ENCODE measurements at regions not wholly inside any gene's neighbourhood (a gene's known extent, or its start where the extent isn't known, plus 50 kb on each side); places are given as distances from the start of the nearest gene placed in this dataset.

- DNase-seq: no peak
- no peaks in the 10 kb centered on the region for H3K27me3 ChIP-seq (replicated peaks in 1 of 7)
- 95 to 100% (median 98%) methylated on average over 3 of the region's 3 CpGs for WGBS, 5 donors
- peaks cover 3 to 52% (median 23%) of the 10 kb centered on the region in 6 donors for H3K4me1 ChIP-seq
- peak overlapping the region in 1 of 8 donors; percentile 88 for H3K4me3 ChIP-seq
- no peak overlapping the region for H3K27ac ChIP-seq
- intact Hi-C loops (cut with DNase I; ENCODE audit: low total_unique reads): loop anchor here (10.0 kb wide), 2 partner anchors 166 to 616 kb away; no protein-coding TSS in a partner anchor
- H3K9me3 ChIP-seq: no peaks in the 10 kb centered on the region
- no peaks in the 10 kb centered on the region for H3K36me3 ChIP-seq
- TF ChIP-seq POLR2A (IDR thresholded peaks at IDR 0.05): no peak
- TF ChIP-seq CTCF (IDR thresholded peaks at IDR 0.05 in 8 of 11, conservative IDR thresholded peaks at IDR 0.05 in 3 of 11): no peak
- no peak for TF ChIP-seq POLR2AphosphoS5 (IDR thresholded peaks at IDR 0.05)
These were observed 108.7 kb downstream of the ZNF281 start for GRCh38 chr1:200301152-200301551.

- intact Hi-C loops (cut with DNase I; ENCODE audit: low total_unique reads): no loop called here
- WGBS, 5 donors: 79 to 100% (median 91%) methylated on average over 1 of the region's 1 CpG
These were observed 110.3 kb downstream of the ZNF281 start for GRCh38 chr1:200299571-200299970.

GRCh38 chr1:200298242-200298641, 111.6 kb downstream of the ZNF281 start:
- intact Hi-C loops (cut with DNase I; ENCODE audit: low total_unique reads): no loop called here
- H3K4me3 ChIP-seq: no peak overlapping the region
- no peak overlapping the region for H3K27ac ChIP-seq
- H3K4me1 ChIP-seq: peaks cover 3 to 22% (median 11%) of the 10 kb centered on the region in 6 donors
- H3K9me3 ChIP-seq: no peaks in the 10 kb centered on the region
- no peak for DNase-seq
- 71 to 88% (median 82%) methylated on average over 1 of the region's 1 CpG for WGBS, 5 donors
- no peak for TF ChIP-seq CTCF (IDR thresholded peaks at IDR 0.05 in 8 of 11, conservative IDR thresholded peaks at IDR 0.05 in 3 of 11)
- no peak for TF ChIP-seq POLR2AphosphoS5 (IDR thresholded peaks at IDR 0.05)
- TF ChIP-seq POLR2A (IDR thresholded peaks at IDR 0.05): no peak
- no peaks in the 10 kb centered on the region for H3K27me3 ChIP-seq (replicated peaks in 1 of 7)
- H3K36me3 ChIP-seq: no peaks in the 10 kb centered on the region

More at GRCh38 chr1:200299571-200299970, 110.3 kb downstream of the ZNF281 start:
- no peaks in the 10 kb centered on the region for H3K9me3 ChIP-seq
- no peak for TF ChIP-seq POLR2AphosphoS5 (IDR thresholded peaks at IDR 0.05)
- TF ChIP-seq POLR2A (IDR thresholded peaks at IDR 0.05): no peak
- no peak for TF ChIP-seq CTCF (IDR thresholded peaks at IDR 0.05 in 8 of 11, conservative IDR thresholded peaks at IDR 0.05 in 3 of 11)
- peaks cover 3 to 36% (median 12%) of the 10 kb centered on the region in 6 donors for H3K4me1 ChIP-seq
- DNase-seq: no peak
- no peak overlapping the region for H3K4me3 ChIP-seq
- no peaks in the 10 kb centered on the region for H3K36me3 ChIP-seq
- no peak overlapping the region for H3K27ac ChIP-seq
- no peaks in the 10 kb centered on the region for H3K27me3 ChIP-seq (replicated peaks in 1 of 7)

GRCh38 chr1:200296091-200296661, 113.7 kb downstream of the ZNF281 start:
- TF ChIP-seq CTCF (IDR thresholded peaks at IDR 0.05 in 8 of 11, conservative IDR thresholded peaks at IDR 0.05 in 3 of 11) (no peak), POLR2A (IDR thresholded peaks at IDR 0.05) (no peak), POLR2AphosphoS5 (IDR thresholded peaks at IDR 0.05) (no peak)
- intact Hi-C loops (cut with DNase I; ENCODE audit: low total_unique reads): no loop called here
- H3K27me3 ChIP-seq (replicated peaks in 1 of 7): no peaks in the 10 kb centered on the region
- H3K36me3 ChIP-seq: no peaks in the 10 kb centered on the region
- no peak overlapping the region for H3K27ac ChIP-seq
- no peak overlapping the region for H3K4me3 ChIP-seq
- no peaks in the 10 kb centered on the region for H3K9me3 ChIP-seq
- peaks cover 0 to 2% (median under 1%) of the 10 kb centered on the region in 6 donors for H3K4me1 ChIP-seq
- 43 to 65% (median 47%) methylated on average over 2 of the region's 2 CpGs for WGBS, 5 donors
- DNase-seq: no peak
